Fibroblast of peridontal ligament (primary cell): ENCODE measurements at regions not wholly inside any gene's neighbourhood (a gene's known extent, or its start where the extent isn't known, plus 50 kb on each side); places are given as distances from the start of the nearest gene placed in this dataset.

Source experiments
- DNase-seq: peaks from one replicate; pipeline ENCODE4 v3.0.0-alpha.2; 2010; ENCODE audit errors: extremely low read depth

GRCh38 chr6:14713008-14713960 is 532.6 kb upstream of the JARID2 start:
- peak; percentile 46 for DNase-seq

GRCh38 chr6:14713966-14714631 is 531.8 kb upstream of the JARID2 start:
- DNase-seq, result no peak

GRCh38 chr6:14715076-14715475 is 530.8 kb upstream of the JARID2 start:
- no peak for DNase-seq

GRCh38 chr6:14716499-14717146 is 529.2 kb upstream of the JARID2 start:
- DNase-seq, result no peak

- no peak for DNase-seq
Observed at GRCh38 chr6:14717307-14717706, 528.6 kb upstream of the JARID2 start.

GRCh38 chr6:14718861-14719260 is 527.0 kb upstream of the JARID2 start:
- no peak for DNase-seq

GRCh38 chr6:14719270-14719669 is 526.6 kb upstream of the JARID2 start:
- no peak for DNase-seq

- no peak for DNase-seq
Observed at GRCh38 chr6:14720411-14721102, 525.3 kb upstream of the JARID2 start.

GRCh38 chr6:14721103-14721758 is 524.6 kb upstream of the JARID2 start:
- no peak for DNase-seq

- DNase-seq, result no peak
Observed at GRCh38 chr6:14722001-14722562, 523.8 kb upstream of the JARID2 start.

- DNase-seq, result no peak
Observed at GRCh38 chr6:14722704-14723103, 523.2 kb upstream of the JARID2 start.

- DNase-seq, result no peak
Observed at GRCh38 chr6:14723535-14724086, 522.3 kb upstream of the JARID2 start.

- no peak for DNase-seq
Observed at GRCh38 chr6:14724549-14724948, 521.3 kb upstream of the JARID2 start.

- no peak for DNase-seq
Observed at GRCh38 chr6:14726816-14727493, 518.9 kb upstream of the JARID2 start.

GRCh38 chr6:14727494-14728395 is 518.1 kb upstream of the JARID2 start:
- no peak for DNase-seq

GRCh38 chr6:14728396-14729024 is 517.4 kb upstream of the JARID2 start:
- DNase-seq, result peak; percentile 73

- DNase-seq, result no peak
Observed at GRCh38 chr6:14729129-14729871, 516.6 kb upstream of the JARID2 start.

- no peak for DNase-seq
Observed at GRCh38 chr6:14730654-14731053, 515.2 kb upstream of the JARID2 start.
